Activated CD4-positive, alpha-beta memory T cell treated with anti-CD3 and anti-CD28 coated beads, Interleukin-2, amount 10 ng/mL, durations not matched to agents 7 days and 5 days (primary cell): ENCODE measurements at regions not wholly inside any gene's neighbourhood (a gene's known extent, or its start where the extent isn't known, plus 50 kb on each side); places are given as distances from the start of the nearest gene placed in this dataset.

Experiments used
- CTCF ChIA-PET: fragments of 350-600 bp; sonication (Branson Sonifier 250); formaldehyde crosslinking; loops from one replicate; lab custom pipeline; 2021; ENCODE audit warnings: antibody characterized with exemption, inconsistent platforms; lab: Charles Lee
- POLR2A ChIA-PET: fragments of 350-600 bp; sonication (Branson Sonifier 250); formaldehyde crosslinking; loops from one replicate; lab custom pipeline; 2021; ENCODE audit warnings: antibody characterized with exemption; lab: Charles Lee
- DNase-seq: peaks from one replicate; pipeline ENCODE4 v3.0.0-alpha.2; 2020
- H3K27ac Mint-ChIP-seq: one replicate; pipeline ENCODE4 v1.8.0; 2021; ENCODE audit warnings: mild to moderate bottlenecking, mixed read lengths
- H3K27me3 Mint-ChIP-seq: one replicate; pipeline ENCODE4 v1.8.0; 2021; ENCODE audit warnings: mixed read lengths
- H3K36me3 Mint-ChIP-seq: one replicate; pipeline ENCODE4 v1.8.0; 2021; ENCODE audit warnings: low read depth, mixed read lengths
- H3K4me1 Mint-ChIP-seq: one replicate; pipeline ENCODE4 v1.8.0; 2021; ENCODE audit warnings: mixed read lengths
- H3K4me3 Mint-ChIP-seq: one replicate; pipeline ENCODE4 v1.8.0; 2021; ENCODE audit warnings: mild to moderate bottlenecking, mixed read lengths
- H3K9me3 Mint-ChIP-seq: one replicate; pipeline ENCODE4 v1.8.0; 2021; ENCODE audit warnings: mixed read lengths

DNA sequence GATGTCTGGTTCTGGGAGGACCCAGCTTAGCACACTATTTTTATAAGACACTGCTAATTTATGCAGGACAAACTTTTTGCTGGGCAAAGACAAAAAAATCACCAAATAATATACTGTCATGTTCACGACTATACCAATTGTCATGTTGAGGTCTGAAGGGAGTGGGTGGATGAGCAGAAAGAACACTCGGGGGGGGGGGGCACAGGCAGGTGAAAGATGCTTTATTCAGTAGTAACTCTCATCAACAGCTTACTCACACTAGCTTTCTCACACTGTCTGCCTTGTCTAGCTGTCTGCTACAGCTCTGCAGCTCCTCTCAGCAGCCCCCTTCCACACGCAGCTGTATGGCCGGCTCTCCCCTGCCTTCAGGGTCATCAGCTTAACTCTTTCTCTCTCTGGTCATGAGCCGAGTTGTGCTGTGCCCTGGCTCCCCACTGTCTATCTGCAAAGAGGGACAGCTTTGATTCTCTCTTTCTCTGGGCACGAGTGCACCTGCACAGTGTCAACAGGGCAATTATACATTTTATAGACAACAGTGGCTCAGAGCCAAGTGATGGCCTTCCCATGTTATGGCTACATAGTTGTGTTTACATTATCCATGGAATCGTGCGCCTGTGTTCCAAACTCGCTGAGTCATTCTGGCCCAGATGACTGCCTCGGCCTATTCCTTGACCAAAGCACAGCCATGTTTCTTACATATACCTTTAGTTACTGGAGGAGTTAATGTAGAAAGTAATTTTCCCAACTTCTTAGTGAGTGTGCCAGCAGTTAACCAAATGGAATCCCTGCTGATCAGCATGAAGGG is 187.7 kb upstream of the PRSS16 start:
- H3K9me3 Mint-ChIP-seq: no peaks in the 10 kb centered on the region
- peaks cover 10% of the 10 kb centered on the region for H3K27me3 Mint-ChIP-seq
- no peaks in the 10 kb centered on the region for H3K36me3 Mint-ChIP-seq
- no peak overlapping the region for H3K27ac Mint-ChIP-seq
- ChIA-PET POLR2A (no interaction called here), CTCF (no interaction called here)
- H3K4me3 Mint-ChIP-seq: no peak overlapping the region
- DNase-seq: no peak
- no peaks in the 10 kb centered on the region for H3K4me1 Mint-ChIP-seq

DNA sequence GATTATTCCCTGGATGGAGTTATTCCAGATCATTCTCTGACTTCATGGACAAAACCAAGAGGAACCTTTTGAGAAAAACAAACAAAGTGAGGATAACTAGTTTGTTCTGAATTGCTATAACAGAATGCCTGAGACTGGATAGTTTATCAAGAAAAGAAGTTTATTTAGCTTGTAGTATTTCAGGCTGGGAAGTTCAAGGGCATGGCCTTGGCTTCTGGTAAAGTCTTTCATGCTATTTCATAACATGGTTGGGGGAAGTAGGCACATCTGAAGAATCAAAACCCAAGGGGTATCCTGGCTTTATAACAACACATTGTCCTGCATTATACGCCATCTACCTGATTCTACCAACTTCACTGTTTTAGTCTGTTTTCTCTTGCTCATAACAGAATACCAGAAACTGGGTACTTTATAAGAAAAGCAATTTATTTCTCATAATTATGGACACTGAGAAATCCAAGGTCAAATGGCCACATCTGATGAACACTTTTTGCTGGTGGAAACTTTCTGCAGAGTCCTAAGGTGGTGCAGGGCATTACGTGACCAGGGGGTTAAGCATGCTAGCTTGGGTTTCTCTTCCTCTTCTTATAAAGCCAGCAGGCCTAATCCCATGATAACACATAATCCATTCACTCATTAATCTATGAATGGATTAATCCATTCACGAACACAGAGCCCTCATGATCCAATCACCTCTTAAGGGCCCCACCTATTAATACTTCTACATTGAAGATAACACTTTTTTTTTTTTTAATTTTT is 186.1 kb upstream of the PRSS16 start:
- no peaks in the 10 kb centered on the region for H3K9me3 Mint-ChIP-seq
- POLR2A ChIA-PET: no interaction called here
- CTCF ChIA-PET: no interaction called here
- H3K36me3 Mint-ChIP-seq: no peaks in the 10 kb centered on the region
- H3K27ac Mint-ChIP-seq: no peak overlapping the region
- H3K4me3 Mint-ChIP-seq: no peak overlapping the region
- H3K4me1 Mint-ChIP-seq: no peaks in the 10 kb centered on the region
- peaks cover 8% of the 10 kb centered on the region for H3K27me3 Mint-ChIP-seq
- no peak for DNase-seq

DNA sequence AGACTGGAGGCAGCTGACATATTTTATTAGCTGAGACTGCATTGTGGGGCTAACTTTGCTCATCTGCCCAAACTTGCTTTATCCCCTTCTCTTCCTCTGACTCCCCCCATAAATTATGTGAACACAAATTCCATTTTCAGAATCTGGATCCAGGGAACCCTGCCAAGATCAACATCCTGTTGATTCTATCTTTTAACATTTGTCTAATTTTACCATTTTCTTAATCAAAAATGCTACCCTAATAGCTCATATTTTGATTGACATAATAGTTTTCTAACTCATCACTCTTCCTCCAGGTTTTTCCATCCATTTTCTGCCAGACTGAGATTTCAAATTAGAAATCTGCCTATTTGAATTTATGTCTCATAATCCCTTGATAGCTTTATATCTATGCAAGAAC is 184.7 kb upstream of the PRSS16 start:
- ChIA-PET POLR2A (no interaction called here), CTCF (no interaction called here)
- H3K27me3 Mint-ChIP-seq: peaks cover 3% of the 10 kb centered on the region

DNA sequence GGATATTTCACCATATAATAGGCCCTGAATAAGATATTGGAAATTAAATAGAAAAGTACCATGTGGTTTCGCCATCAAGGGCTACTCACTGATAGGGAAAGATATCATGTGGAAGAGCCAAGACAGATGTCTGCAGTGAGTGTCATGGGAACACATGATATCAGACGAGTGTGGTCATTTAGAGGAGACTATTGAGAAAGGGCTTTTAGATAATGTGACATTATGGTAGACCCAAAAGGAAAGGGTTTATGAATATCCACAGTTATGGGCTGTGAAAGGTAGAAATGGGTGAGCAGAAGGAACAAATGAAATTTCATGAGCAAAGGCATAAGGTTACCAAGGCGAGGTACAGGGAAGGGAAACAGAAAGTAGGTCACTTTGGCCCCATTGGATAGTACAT is 182.3 kb upstream of the PRSS16 start:
- H3K4me1 Mint-ChIP-seq: no peaks in the 10 kb centered on the region
- H3K27me3 Mint-ChIP-seq: peaks cover 6% of the 10 kb centered on the region
- H3K36me3 Mint-ChIP-seq: no peaks in the 10 kb centered on the region
- H3K27ac Mint-ChIP-seq: no peak overlapping the region
- DNase-seq: no peak
- no peak overlapping the region for H3K4me3 Mint-ChIP-seq
- CTCF ChIA-PET: no interaction called here
- no peaks in the 10 kb centered on the region for H3K9me3 Mint-ChIP-seq
- POLR2A ChIA-PET: no interaction called here

More for the DNA sequence above, 184.7 kb upstream of the PRSS16 start:
- DNase-seq: no peak
- Mint-ChIP-seq H3K27ac (no peak overlapping the region), H3K9me3 (no peaks in the 10 kb centered on the region), H3K4me3 (no peak overlapping the region), H3K36me3 (no peaks in the 10 kb centered on the region), H3K4me1 (no peaks in the 10 kb centered on the region)

DNA sequence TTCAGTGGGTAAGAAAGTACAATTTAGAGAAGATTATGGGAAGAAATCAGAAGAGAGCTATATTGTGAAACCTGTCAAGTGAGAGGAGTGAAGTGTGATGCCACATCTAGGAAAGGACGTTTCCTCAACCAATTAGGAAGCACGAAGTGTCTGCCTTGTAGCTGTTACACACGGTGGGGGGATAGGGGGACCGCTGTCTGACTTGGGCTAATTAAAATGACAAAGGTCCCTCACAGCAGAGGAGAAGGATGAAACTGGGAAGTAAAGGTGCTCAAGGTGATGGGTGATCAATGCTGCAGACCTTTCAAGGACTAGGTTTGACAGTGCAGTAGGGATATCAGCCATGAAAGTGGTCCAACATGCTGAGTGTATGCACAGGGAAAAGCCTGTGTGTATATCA is 181.1 kb upstream of the PRSS16 start:
- H3K27me3 Mint-ChIP-seq: peaks cover 9% of the 10 kb centered on the region
- H3K27ac Mint-ChIP-seq: no peak overlapping the region
- ChIA-PET POLR2A (no interaction called here), CTCF (no interaction called here)
- no peaks in the 10 kb centered on the region for H3K9me3 Mint-ChIP-seq
- H3K36me3 Mint-ChIP-seq: no peaks in the 10 kb centered on the region
- no peaks in the 10 kb centered on the region for H3K4me1 Mint-ChIP-seq
- no peak overlapping the region for H3K4me3 Mint-ChIP-seq
- DNase-seq: no peak

DNA sequence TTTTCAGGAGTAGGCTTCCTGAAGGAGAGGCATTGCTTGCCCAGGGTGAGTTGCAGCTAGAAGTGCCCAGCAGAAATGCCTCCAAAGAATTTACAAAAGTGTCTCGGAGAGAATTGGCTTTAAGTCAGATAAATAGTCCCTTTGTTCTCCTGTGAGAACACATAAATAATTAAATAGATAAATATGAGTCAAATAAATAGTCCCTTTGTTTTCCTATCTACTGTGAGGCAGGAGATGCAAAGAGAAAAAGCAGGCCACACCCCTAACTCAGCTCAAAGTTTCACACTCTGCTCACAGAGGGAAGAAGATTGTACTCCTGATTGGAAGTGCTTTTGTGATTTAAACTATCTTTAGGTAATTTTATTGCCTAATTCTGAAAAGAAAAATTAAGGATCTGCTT is 180.7 kb upstream of the PRSS16 start:
- Mint-ChIP-seq H3K27ac (no peak overlapping the region), H3K4me3 (no peak overlapping the region), H3K9me3 (no peaks in the 10 kb centered on the region), H3K27me3 (peaks cover 9% of the 10 kb centered on the region), H3K36me3 (no peaks in the 10 kb centered on the region), H3K4me1 (no peaks in the 10 kb centered on the region)
- ChIA-PET CTCF (no interaction called here), POLR2A (no interaction called here)
- no peak for DNase-seq

DNA sequence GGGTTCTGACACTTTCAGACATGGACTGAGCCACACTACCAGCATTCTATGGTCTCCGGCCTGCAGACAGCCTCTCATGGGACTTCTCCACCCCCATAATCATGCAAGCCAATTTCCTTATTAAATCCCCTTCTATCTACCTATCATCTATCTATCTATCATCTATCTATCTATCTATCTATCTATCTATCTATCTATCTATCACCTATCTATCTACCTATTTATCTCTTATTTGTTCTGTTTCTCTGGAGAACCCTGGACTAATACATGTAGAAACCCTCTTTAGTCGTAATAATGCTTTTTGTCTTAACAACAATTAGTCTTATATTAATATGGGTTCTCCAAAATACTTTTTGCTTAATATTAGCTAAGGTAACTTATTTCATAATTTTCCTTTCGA is 174.1 kb upstream of the PRSS16 start:
- DNase-seq: no peak
- no peaks in the 10 kb centered on the region for H3K9me3 Mint-ChIP-seq
- H3K4me1 Mint-ChIP-seq: peaks cover under 1% of the 10 kb centered on the region
- ChIA-PET POLR2A (no interaction called here), CTCF (no interaction called here)
- H3K27me3 Mint-ChIP-seq: peaks cover 21% of the 10 kb centered on the region
- no peak overlapping the region for H3K27ac Mint-ChIP-seq
- no peak overlapping the region for H3K4me3 Mint-ChIP-seq
- no peaks in the 10 kb centered on the region for H3K36me3 Mint-ChIP-seq

DNA sequence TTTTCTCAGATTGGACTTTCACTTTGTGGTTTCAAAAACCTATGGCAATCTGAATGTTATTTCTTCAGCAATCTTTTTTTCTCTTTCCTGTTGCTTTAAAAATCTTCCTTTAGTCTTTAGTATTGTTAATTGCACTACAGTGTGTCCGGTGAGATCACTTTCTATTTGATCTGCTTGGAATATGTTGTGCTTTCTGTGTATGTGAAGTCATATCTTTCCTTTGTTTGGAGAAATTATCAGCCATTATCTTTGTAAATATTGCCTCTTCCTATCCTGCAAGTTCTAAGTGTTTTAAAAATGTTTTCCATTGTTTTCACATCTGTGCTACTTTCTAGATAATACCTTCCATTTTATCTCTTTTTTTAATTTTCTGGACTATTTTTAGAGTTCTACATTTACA is 171.4 kb upstream of the PRSS16 start:
- H3K4me1 Mint-ChIP-seq: peaks cover 2% of the 10 kb centered on the region

DNA sequence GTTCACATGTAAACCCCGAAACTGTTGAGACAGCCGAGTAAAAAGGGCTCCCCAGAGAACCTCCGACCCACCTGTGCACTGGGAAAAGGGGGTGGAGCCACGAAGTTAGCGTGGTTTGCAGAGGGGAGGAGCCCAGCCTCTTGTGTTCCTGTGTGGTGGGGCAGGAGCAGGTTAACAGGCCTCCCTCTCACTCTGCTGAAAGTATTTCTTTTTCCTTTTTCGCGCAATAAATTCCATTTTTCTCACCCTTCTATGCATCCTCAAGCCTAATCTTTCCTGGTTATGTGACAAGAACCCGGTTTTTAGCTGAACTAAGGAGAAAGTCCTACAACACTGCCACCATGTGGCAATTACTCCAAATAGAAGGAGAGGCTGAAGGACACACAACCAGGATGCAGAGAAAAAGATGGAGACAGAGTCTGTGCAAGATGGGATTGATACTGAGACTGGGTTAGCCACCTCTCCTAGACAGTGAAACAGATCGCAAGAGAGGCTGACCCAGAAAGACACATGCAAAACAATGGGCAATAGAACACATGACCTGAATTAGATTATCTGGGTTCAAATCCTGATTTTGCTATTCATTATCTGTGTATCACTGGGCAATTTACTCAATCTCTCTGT is 168.7 kb upstream of the PRSS16 start:
- no peaks in the 10 kb centered on the region for H3K36me3 Mint-ChIP-seq
- H3K27ac Mint-ChIP-seq: no peak overlapping the region
- DNase-seq: peak; percentile 40
- peak overlapping the region; percentile 59 for H3K4me3 Mint-ChIP-seq
- no peaks in the 10 kb centered on the region for H3K9me3 Mint-ChIP-seq
- H3K27me3 Mint-ChIP-seq: peaks cover 40% of the 10 kb centered on the region
- ChIA-PET CTCF (interaction anchor here (1.1 kb wide), 1 partner anchor 468 kb away, joined by 3 read pairs; no protein-coding TSS in a partner anchor), POLR2A (no interaction called here)
- H3K4me1 Mint-ChIP-seq: peaks cover 2% of the 10 kb centered on the region

More for the DNA sequence above, 171.4 kb upstream of the PRSS16 start:
- no peak overlapping the region for H3K27ac Mint-ChIP-seq
- no peak for DNase-seq
- no peaks in the 10 kb centered on the region for H3K9me3 Mint-ChIP-seq
- ChIA-PET CTCF (no interaction called here), POLR2A (no interaction called here)
- H3K4me3 Mint-ChIP-seq: no peak overlapping the region
- H3K27me3 Mint-ChIP-seq: peaks cover 21% of the 10 kb centered on the region
- H3K36me3 Mint-ChIP-seq: no peaks in the 10 kb centered on the region

DNA sequence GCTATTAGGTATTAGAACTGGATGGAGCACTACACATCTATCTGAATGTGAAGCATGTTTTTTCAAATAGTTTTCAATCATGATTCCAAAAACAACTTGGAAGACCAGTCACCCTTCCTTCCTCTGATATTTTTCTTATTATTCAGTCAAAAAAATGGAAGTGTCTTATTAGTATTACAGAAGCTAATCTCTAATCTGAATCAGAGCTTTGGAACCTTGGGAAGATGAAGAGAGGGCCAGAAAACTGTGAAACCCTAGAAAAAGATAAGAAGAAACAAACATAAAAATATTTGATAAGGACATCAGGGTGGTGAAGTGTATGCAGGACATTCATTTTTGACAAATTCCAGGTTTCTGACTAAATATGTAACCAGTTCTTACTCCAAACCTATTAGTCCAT is 166.3 kb upstream of the PRSS16 start:
- ChIA-PET POLR2A (no interaction called here), CTCF (no interaction called here)
- no peaks in the 10 kb centered on the region for H3K36me3 Mint-ChIP-seq
- peaks cover 2% of the 10 kb centered on the region for H3K4me1 Mint-ChIP-seq
- H3K27ac Mint-ChIP-seq: no peak overlapping the region
- H3K9me3 Mint-ChIP-seq: no peaks in the 10 kb centered on the region
- no peak for DNase-seq
- no peak overlapping the region for H3K4me3 Mint-ChIP-seq
- H3K27me3 Mint-ChIP-seq: peaks cover 34% of the 10 kb centered on the region

DNA sequence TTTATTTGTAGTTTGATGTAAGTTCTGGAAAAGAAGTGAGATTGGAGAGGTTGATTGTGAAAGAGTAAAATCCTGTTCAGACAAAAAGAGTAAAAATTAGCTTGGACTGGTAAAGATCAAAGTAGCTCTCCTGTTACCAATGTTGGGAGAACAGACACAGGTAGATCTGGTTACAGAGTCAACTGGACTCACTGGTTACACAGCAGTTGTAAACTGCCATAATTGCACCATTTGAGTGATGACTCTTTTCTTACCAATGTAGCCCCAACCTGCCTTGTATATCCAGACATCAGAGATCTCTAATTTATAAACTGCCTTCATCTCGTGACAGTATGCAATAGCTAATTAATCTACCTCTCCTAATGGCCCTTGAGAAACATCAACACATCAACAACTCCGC is 165.6 kb upstream of the PRSS16 start:
- no peak for DNase-seq
- no peaks in the 10 kb centered on the region for H3K9me3 Mint-ChIP-seq
- no peak overlapping the region for H3K27ac Mint-ChIP-seq
- ChIA-PET POLR2A (no interaction called here), CTCF (no interaction called here)
- H3K27me3 Mint-ChIP-seq: peaks cover 32% of the 10 kb centered on the region
- peaks cover 2% of the 10 kb centered on the region for H3K4me1 Mint-ChIP-seq
- H3K4me3 Mint-ChIP-seq: no peak overlapping the region
- H3K36me3 Mint-ChIP-seq: no peaks in the 10 kb centered on the region

DNA sequence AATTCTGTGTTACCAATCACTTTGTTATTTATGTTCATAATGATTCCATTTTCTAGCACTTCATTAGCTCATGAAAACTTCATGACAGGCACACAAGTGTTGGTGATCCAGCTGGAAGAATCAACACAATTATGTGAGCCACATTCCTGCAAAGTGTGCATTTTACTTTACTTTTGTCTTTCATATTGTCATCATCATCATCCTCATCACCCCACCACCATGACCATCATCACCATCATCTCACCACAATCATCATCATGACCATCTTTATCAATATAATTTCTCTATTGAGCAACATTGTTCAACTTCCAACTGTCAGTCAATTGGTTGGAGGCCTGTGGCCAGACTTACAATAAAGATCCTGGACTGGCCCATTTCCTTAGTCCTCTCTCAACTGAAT is 159.4 kb upstream of the PRSS16 start:
- POLR2A ChIA-PET: no interaction called here
- Mint-ChIP-seq H3K4me3 (no peak overlapping the region), H3K36me3 (no peaks in the 10 kb centered on the region), H3K9me3 (no peaks in the 10 kb centered on the region), H3K4me1 (peaks cover 8% of the 10 kb centered on the region), H3K27ac (no peak overlapping the region), H3K27me3 (peaks cover 49% of the 10 kb centered on the region)
- CTCF ChIA-PET: no interaction called here
- no peak for DNase-seq

DNA sequence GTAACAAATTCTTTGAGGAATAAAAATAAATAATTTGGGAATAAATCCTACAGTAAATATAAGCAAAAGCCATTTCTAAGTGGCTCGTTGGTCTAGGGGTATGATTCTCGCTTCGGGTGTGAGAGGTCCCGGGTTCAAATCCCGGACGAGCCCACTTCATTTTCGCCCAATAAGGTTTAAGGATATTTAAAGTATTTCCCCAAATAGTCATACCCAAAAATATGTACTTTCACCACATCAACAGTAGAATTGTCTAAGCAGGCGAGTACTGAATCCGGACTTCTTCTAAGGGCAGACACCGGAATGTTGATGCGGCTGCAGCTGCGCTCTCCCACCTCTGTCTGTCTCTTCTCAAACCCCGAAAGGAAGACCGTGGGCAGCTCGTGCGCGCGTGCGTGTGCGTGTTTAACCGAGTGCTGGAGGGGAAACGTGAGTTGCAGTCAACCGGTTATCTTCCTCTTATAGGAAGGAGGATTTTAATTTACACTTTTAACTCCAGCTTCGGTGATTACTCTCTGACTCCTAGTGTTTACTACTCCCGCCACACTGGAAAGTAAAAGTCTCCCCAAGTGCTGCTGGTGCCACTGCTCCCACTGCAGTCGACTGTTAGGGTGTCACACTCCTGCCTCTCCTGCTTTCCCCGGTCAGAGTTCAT is 155.7 kb upstream of the PRSS16 start:
- ChIA-PET CTCF (no interaction called here), POLR2A (interaction anchor here (0.6 kb wide), 1 partner anchor 502 kb away, joined by 6 read pairs; no protein-coding TSS in a partner anchor)
- H3K27me3 Mint-ChIP-seq: peaks cover 59% of the 10 kb centered on the region
- DNase-seq: no peak
- H3K4me3 Mint-ChIP-seq: peak overlapping the region; percentile 63
- H3K27ac Mint-ChIP-seq: no peak overlapping the region
- H3K4me1 Mint-ChIP-seq: peaks cover 14% of the 10 kb centered on the region
- H3K9me3 Mint-ChIP-seq: no peaks in the 10 kb centered on the region
- H3K36me3 Mint-ChIP-seq: peaks cover 3% of the 10 kb centered on the region
